ENCODE measurements at regions not wholly inside any gene's neighbourhood (a gene's known extent, or its start where the extent isn't known, plus 50 kb on each side); places are given as distances from the start of the nearest gene placed in this dataset.

- H3K36me3 ChIP-seq = no peaks in the 10 kb centered on the region
- 48 to 66% methylated on average over 4 of the region's 4 CpGs for whole genome bisulfite sequencing, 2 donors
- FAIRE-seq = no peak
- H3K27ac ChIP-seq = no peak overlapping the region
- no peak for ATAC-seq
- no peak overlapping the region for H3K4me3 ChIP-seq
- no peaks in the 10 kb centered on the region for H3K4me1 ChIP-seq
- no peak for TF ChIP-seq CTCF (IDR thresholded peaks at IDR 0.05)
- H3K9me3 ChIP-seq = no peaks in the 10 kb centered on the region
- DNase-seq = no peak
- intact Hi-C loops (cut with DNase I) = no loop called here
- H3K27me3 ChIP-seq = no peaks in the 10 kb centered on the region
These were observed 815.4 kb upstream of the MDGA2 start for GRCh38 chr14:48490756-48491155.

- H3K27me3 ChIP-seq = no peaks in the 10 kb centered on the region
- ATAC-seq (no peak), DNase-seq (no peak), FAIRE-seq (no peak)
- no peaks in the 10 kb centered on the region for H3K36me3 ChIP-seq
- no peaks in the 10 kb centered on the region for H3K4me1 ChIP-seq
- 53 to 74% methylated on average over 1 of the region's 1 CpG for WGBS, 2 donors
- H3K27ac ChIP-seq = no peak overlapping the region
- intact Hi-C loops (cut with DNase I) = no loop called here
- H3K4me3 ChIP-seq = no peak overlapping the region
- H3K9me3 ChIP-seq = no peaks in the 10 kb centered on the region
- TF ChIP-seq CTCF (IDR thresholded peaks at IDR 0.05) = no peak
These were observed 798.5 kb upstream of the MDGA2 start for GRCh38 chr14:48473944-48474343.

- Histone ChIP-seq H3K4me1 (no peaks in the 10 kb centered on the region), H3K4me3 (no peak overlapping the region), H3K27me3 (no peaks in the 10 kb centered on the region), H3K36me3 (no peaks in the 10 kb centered on the region), H3K9me3 (no peaks in the 10 kb centered on the region), H3K27ac (no peak overlapping the region)
- no peak for ATAC-seq
- DNase-seq = no peak
- TF ChIP-seq CTCF (IDR thresholded peaks at IDR 0.05) = no peak
- FAIRE-seq = no peak
- intact Hi-C loops (cut with DNase I) = no loop called here
These were observed 780.6 kb upstream of the MDGA2 start for GRCh38 chr14:48456051-48456450.

GRCh38 chr14:48454887-48455286, 779.5 kb upstream of the MDGA2 start:
- FAIRE-seq = no peak
- H3K4me3 ChIP-seq = no peak overlapping the region
- intact Hi-C loops (cut with DNase I) = no loop called here
- no peaks in the 10 kb centered on the region for H3K27me3 ChIP-seq
- H3K4me1 ChIP-seq = no peaks in the 10 kb centered on the region
- no peak for TF ChIP-seq CTCF (IDR thresholded peaks at IDR 0.05)
- no peaks in the 10 kb centered on the region for H3K36me3 ChIP-seq
- H3K27ac ChIP-seq = no peak overlapping the region
- ATAC-seq = no peak
- H3K9me3 ChIP-seq = no peaks in the 10 kb centered on the region
- DNase-seq = no peak
- 67 to 79% methylated on average over 2 of the region's 2 CpGs for WGBS, 2 donors

- Histone ChIP-seq H3K9me3 (no peaks in the 10 kb centered on the region), H3K27ac (no peak overlapping the region), H3K36me3 (no peaks in the 10 kb centered on the region), H3K27me3 (no peaks in the 10 kb centered on the region), H3K4me1 (no peaks in the 10 kb centered on the region), H3K4me3 (no peak overlapping the region)
- intact Hi-C loops (cut with DNase I) = no loop called here
- DNase-seq (no peak), ATAC-seq (no peak), FAIRE-seq (no peak)
- no peak for TF ChIP-seq CTCF (IDR thresholded peaks at IDR 0.05)
- WGBS, 2 donors = 54 to 63% methylated on average over 2 of the region's 2 CpGs
These were observed 777.1 kb upstream of the MDGA2 start for GRCh38 chr14:48452437-48452995.

All from pancreas (tissue), 10 donors.